ENCODE measurements at regions not wholly inside any gene's neighbourhood (a gene's known extent, or its start where the extent isn't known, plus 50 kb on each side); places are given as distances from the start of the nearest gene placed in this dataset.

GRCh38 chr7:125934539-125934938 is 1004.9 kb upstream of the POT1 start:
- no peak for TF ChIP-seq ZFP36 (IDR thresholded peaks at IDR 0.05; ENCODE audit: borderline replicate concordance, partially characterized antibody)
- TF ChIP-seq CTCF (IDR thresholded peaks at IDR 0.05), result no peak
- TF ChIP-seq PBX3 (IDR thresholded peaks at IDR 0.05), result no peak
- TF ChIP-seq CBX2 (IDR thresholded peaks at IDR 0.05; ENCODE audit: borderline replicate concordance, low read depth), result no peak
- TF ChIP-seq HDAC2 (IDR thresholded peaks at IDR 0.05), result no peak
- TF ChIP-seq JUN (IDR thresholded peaks at IDR 0.05), result no peak
